ENCODE measurements at regions not wholly inside any gene's neighbourhood (a gene's known extent, or its start where the extent isn't known, plus 50 kb on each side); places are given as distances from the start of the nearest gene placed in this dataset.
"Not testable (repeated sequence)": the region's sequence is repeated elsewhere in the genome, so short reads cannot be mapped to it uniquely, and the experiment has no call there.

GRCh38 chr3:20648294-20648693 is 462.3 kb upstream of the SGO1 start:
- Histone ChIP-seq H3K36me3 (ENCODE audit: control insufficient read depth, insufficient read depth, low read length) (no peaks in the 10 kb centered on the region), H3K4me3 (replicated peaks; ENCODE audit: low read depth, low read length) (no peak overlapping the region)
- no peak for DNase-seq (ENCODE audit: extremely low read depth, insufficient read length)

DNA sequence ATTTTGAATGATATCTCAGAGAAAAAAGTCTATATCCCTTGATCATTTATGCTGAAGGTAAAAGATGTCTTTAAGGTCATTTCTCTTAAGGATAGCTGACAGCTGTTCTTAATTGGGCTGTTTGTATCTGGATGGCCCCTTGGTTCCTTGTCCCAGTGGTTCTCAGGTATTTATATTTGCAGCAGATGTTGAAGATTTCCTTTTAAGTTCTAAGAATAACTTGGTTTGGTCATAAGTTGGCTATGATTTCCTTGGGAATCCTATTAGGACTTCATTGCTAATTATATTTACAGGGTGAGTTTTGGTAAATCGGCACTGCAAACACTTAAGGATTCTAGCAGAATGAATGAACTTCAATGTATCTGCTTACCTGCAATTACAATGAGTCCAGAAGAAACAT is 460.4 kb upstream of the SGO1 start:
- no peak for DNase-seq (ENCODE audit: extremely low read depth, insufficient read length)
- H3K27me3 ChIP-seq (replicated peaks; ENCODE audit: control insufficient read depth, insufficient read depth, low read length): no peaks in the 10 kb centered on the region
- H3K36me3 ChIP-seq (ENCODE audit: control insufficient read depth, insufficient read depth, low read length): no peaks in the 10 kb centered on the region
- H3K4me3 ChIP-seq (replicated peaks; ENCODE audit: low read depth, low read length): no peak overlapping the region
- no peak for TF ChIP-seq CTCF (IDR thresholded peaks at IDR 0.05; ENCODE audit: insufficient read depth, low read length, poor library complexity, severe bottlenecking)

More at GRCh38 chr3:20648294-20648693, 462.3 kb upstream of the SGO1 start:
- TF ChIP-seq CTCF (IDR thresholded peaks at IDR 0.05; ENCODE audit: insufficient read depth, low read length, poor library complexity, severe bottlenecking): no peak
- H3K27me3 ChIP-seq (replicated peaks; ENCODE audit: control insufficient read depth, insufficient read depth, low read length): no peaks in the 10 kb centered on the region

DNA sequence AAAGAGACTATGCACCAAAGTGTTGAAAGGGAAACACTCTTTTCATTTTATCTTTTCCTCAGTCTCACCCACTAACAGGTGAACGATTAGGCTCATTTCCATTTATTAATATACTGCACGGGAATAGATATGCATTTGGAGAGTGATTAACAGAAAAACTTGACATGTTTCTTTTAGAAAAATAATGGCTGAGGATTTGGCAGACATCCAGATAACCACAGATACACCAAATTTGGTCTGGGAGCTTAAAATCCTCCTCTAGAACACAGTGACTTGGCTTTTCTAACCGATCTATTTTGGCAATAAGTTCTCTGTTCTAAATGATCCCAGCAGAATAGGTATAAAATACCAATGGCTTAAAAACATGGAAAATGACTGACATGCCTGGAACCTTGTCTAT is 459.3 kb upstream of the SGO1 start:
- no peaks in the 10 kb centered on the region for H3K27me3 ChIP-seq (replicated peaks; ENCODE audit: control insufficient read depth, insufficient read depth, low read length)
- TF ChIP-seq CTCF (IDR thresholded peaks at IDR 0.05; ENCODE audit: insufficient read depth, low read length, poor library complexity, severe bottlenecking): no peak
- H3K36me3 ChIP-seq (ENCODE audit: control insufficient read depth, insufficient read depth, low read length): no peaks in the 10 kb centered on the region
- no peak overlapping the region for H3K4me3 ChIP-seq (replicated peaks; ENCODE audit: low read depth, low read length)
- DNase-seq (ENCODE audit: extremely low read depth, insufficient read length): no peak

GRCh38 chr3:20637729-20638128 is 451.7 kb upstream of the SGO1 start:
- Histone ChIP-seq H3K36me3 (ENCODE audit: control insufficient read depth, insufficient read depth, low read length) (no peaks in the 10 kb centered on the region), H3K4me3 (replicated peaks; ENCODE audit: low read depth, low read length) (no peak overlapping the region), H3K27me3 (replicated peaks; ENCODE audit: control insufficient read depth, insufficient read depth, low read length) (no peaks in the 10 kb centered on the region)
- TF ChIP-seq CTCF (IDR thresholded peaks at IDR 0.05; ENCODE audit: insufficient read depth, low read length, poor library complexity, severe bottlenecking): no peak
- DNase-seq (ENCODE audit: extremely low read depth, insufficient read length): no peak

GRCh38 chr3:20622304-20622703 is 436.3 kb upstream of the SGO1 start:
- no peak for DNase-seq (ENCODE audit: extremely low read depth, insufficient read length)

GRCh38 chr3:20618621-20619020 is 432.6 kb upstream of the SGO1 start:
- not testable (repeated sequence) for DNase-seq (ENCODE audit: extremely low read depth, insufficient read length); H3K36me3 ChIP-seq (ENCODE audit: control insufficient read depth, insufficient read depth, low read length); H3K4me3 ChIP-seq (replicated peaks; ENCODE audit: low read depth, low read length); H3K27me3 ChIP-seq (replicated peaks; ENCODE audit: control insufficient read depth, insufficient read depth, low read length)

More at GRCh38 chr3:20622304-20622703, 436.3 kb upstream of the SGO1 start:
- TF ChIP-seq CTCF (IDR thresholded peaks at IDR 0.05; ENCODE audit: insufficient read depth, low read length, poor library complexity, severe bottlenecking): no peak
- H3K4me3 ChIP-seq (replicated peaks; ENCODE audit: low read depth, low read length): no peak overlapping the region
- no peaks in the 10 kb centered on the region for H3K36me3 ChIP-seq (ENCODE audit: control insufficient read depth, insufficient read depth, low read length)
- no peaks in the 10 kb centered on the region for H3K27me3 ChIP-seq (replicated peaks; ENCODE audit: control insufficient read depth, insufficient read depth, low read length)

DNA sequence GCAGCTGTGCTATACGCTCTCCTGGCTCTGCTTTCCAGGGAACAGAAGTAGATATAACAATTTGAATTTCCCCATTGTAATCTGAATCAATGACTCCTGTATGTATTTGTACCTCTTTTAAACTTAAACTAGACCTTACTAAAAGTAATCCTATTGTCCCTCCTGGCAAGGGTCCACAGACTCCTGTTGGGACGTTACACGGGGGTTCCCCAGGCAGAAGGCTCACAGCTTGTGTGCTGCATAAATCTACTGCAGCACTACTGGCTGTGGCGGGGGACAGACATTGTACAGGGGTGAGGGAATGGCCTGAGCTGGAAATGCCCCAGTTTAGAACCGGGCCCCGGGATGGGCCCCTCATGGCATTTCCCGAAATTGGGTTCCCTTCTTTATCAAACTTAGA is 432.2 kb upstream of the SGO1 start:
- not testable (repeated sequence) for DNase-seq (ENCODE audit: extremely low read depth, insufficient read length); H3K4me3 ChIP-seq (replicated peaks; ENCODE audit: low read depth, low read length); H3K27me3 ChIP-seq (replicated peaks; ENCODE audit: control insufficient read depth, insufficient read depth, low read length); H3K36me3 ChIP-seq (ENCODE audit: control insufficient read depth, insufficient read depth, low read length)

DNA sequence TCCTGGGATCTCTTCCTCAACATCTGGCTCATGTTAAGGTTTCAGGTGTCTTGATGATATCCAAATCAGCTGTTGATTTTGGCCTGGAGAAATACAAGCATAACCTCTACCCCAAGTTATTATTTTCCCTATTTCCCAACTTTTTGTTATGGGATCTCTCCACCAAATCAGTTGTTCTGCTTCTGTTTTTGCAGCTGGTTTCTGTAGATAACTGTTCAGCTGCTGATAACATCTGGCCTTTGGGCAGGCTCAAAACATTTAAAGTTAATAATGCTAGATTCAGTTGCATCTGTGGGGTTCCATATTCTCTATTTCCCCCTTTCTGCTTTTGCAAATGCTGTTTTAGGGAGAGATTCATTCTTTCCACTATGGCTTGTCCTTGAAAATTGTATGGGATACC is 430.0 kb upstream of the SGO1 start:
- not testable (repeated sequence) for DNase-seq (ENCODE audit: extremely low read depth, insufficient read length)

More for the DNA sequence above, 430.0 kb upstream of the SGO1 start:
- H3K4me3 ChIP-seq (replicated peaks; ENCODE audit: low read depth, low read length); H3K27me3 ChIP-seq (replicated peaks; ENCODE audit: control insufficient read depth, insufficient read depth, low read length); H3K36me3 ChIP-seq (ENCODE audit: control insufficient read depth, insufficient read depth, low read length): not testable (repeated sequence)

Data from GM06990 (cell line).